Right ventricle myocardium inferior (tissue), 1 donor: ENCODE measurements at regions not wholly inside any gene's neighbourhood (a gene's known extent, or its start where the extent isn't known, plus 50 kb on each side); places are given as distances from the start of the nearest gene placed in this dataset.

ENCODE experiments used
- ATAC-seq: fragments of 200-7000 bp; cut with Tn5 transposase; one replicate; pipeline ENCODE4 v1.9.1; 2020; ENCODE audit warnings: mild to moderate bottlenecking, moderate library complexity
- DNase-seq: peaks from one replicate; pipeline ENCODE4 v3.0.0; 2021; ENCODE audit errors: missing footprints
- intact Hi-C: fragments of 100-400 bp; cut with DNase I; formaldehyde crosslinking; loops from one replicate; pipeline ENCODE4 v1.11.0; 2022
- donor health status: DM: no; HTN: yes; CAD: no; lungs with severe emphysema.

GRCh38 chr14:53605562-53605961 lies 351.1 kb downstream of the BMP4 start:
- DNase-seq (no peak), ATAC-seq (no peak)
- intact Hi-C loops = no loop called here

DNA sequence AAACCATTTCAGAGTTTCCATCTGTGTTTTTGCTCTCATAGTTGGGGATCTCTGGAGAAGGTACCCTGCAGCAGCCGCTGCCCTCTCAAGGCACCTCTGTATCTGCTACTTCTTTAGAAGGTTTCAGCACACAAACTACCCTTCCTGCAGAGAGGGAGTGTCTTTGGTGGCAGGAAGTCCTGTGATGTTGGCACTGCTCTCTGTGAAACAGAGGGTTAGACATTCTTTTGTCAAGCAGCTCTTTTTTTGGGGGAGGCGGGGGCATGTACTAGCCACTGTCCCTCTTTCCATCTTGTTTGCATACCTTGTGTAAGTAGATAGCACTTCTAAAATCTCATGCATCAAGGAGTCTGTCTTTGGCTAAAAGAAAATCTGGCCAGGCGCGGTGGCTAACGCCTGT lies 352.6 kb downstream of the BMP4 start:
- ATAC-seq (no peak), DNase-seq (no peak)
- intact Hi-C loops = no loop called here

DNA sequence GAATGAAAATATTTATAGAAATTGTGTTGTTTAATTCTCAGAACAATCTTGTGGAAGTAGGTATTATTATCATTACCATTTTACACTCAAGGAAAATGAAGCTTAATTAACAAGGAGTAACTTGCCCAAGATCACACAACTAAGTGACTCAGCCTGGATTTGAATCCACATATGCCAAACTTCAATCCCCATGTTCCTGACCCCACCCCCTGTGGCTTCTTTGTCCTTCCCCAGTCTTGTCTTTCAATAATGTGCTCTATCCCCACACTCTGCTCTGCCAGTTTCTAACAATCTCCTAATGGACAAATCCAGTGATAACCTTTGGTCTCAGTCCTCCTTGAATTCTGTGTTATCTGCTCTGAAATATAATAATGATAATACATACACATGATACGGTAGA lies 355.2 kb downstream of the BMP4 start:
- ATAC-seq (no peak), DNase-seq (no peak)
- intact Hi-C loops = no loop called here

DNA sequence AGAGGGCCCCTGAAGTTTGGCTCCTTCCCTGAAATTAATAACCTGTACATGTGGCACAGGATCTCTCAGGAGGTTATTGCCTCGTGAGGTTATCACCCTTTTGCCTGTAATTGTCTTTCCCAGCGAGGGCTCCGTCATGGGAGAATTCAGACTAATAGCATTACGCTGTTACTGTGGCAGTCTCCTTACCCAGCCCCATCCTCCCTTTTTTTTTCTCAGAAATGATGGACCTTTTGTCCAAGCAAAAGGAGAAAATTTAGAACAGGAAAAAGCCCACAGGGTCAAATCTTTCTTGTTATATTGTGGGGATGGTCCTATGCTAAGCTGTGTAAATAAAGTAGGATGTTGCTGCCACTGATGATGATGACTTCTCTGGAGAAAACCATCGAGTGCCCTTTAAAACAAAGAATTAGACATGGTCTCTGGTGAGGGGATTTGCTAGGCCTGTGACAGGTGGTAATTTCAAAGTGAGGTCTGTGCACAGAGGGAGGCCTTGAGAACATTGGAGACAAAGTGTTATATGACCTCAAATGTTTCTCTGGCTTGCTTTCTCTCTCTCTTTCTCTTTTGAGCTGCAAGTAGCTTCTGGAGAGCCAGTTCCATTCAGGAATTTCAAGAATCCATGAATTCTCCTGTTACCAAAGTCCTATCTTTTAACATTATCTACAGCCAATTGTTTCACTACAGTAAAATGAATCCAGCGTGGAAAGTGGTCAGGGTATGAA lies 357.2 kb downstream of the BMP4 start:
- intact Hi-C loops = no loop called here
- DNase-seq (no peak), ATAC-seq (no peak)

DNA sequence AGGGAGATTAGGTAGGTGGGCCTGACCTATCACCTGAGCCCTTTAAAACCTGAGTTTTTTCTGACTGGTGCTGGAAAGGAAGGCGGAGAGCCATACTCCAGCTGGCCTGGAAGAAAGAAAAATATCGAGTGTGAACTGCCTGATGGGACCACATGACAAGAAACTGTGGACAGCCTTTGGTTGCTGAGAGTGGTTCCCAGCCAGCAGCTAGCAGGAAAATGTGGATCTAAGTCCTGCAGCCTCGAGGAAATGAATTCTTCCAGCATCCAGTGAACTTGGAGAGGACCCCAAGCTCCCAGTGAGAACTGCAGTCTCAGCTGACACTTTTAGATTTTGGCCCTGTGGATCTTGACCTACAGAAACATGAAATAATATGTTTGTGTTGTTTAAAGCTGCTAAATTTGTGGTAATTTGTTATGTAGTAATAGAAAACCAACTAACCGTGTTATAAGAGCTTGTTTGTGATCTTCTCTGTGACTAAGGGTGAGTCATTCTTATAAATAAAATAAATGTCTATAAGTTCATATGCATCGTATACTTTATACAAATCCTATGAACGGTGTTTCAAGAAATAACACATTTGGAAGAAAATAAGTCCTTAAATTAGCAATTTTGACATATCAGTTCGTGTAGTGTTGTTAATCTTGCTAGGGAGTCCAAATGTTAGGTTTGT lies 359.6 kb downstream of the BMP4 start:
- intact Hi-C loops = no loop called here
- no peak for ATAC-seq
- DNase-seq = no peak

DNA sequence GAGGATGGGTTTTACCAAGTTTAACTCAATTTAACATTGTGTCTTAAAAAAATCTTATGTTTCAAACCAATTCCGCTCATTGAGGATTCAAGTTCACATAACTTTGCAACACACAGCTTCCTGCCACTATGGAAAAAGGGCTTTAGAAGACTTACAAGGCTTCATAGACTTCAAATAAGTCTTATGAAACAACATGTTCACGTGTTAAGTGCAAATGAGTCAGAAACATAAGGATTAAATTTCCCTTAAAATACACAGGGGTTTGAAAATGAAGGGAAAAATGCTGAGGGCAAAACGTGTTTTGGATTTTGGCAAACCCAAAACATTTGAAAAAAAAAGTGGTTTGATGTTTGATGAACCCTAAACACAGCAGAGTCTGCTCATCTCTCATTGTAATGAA lies 364.8 kb downstream of the BMP4 start:
- DNase-seq (no peak), ATAC-seq (no peak)
- intact Hi-C loops = no loop called here

- ATAC-seq (no peak), DNase-seq (no peak)
- intact Hi-C loops = no loop called here
These were observed 375.1 kb downstream of the BMP4 start for GRCh38 chr14:53581504-53581903.

DNA sequence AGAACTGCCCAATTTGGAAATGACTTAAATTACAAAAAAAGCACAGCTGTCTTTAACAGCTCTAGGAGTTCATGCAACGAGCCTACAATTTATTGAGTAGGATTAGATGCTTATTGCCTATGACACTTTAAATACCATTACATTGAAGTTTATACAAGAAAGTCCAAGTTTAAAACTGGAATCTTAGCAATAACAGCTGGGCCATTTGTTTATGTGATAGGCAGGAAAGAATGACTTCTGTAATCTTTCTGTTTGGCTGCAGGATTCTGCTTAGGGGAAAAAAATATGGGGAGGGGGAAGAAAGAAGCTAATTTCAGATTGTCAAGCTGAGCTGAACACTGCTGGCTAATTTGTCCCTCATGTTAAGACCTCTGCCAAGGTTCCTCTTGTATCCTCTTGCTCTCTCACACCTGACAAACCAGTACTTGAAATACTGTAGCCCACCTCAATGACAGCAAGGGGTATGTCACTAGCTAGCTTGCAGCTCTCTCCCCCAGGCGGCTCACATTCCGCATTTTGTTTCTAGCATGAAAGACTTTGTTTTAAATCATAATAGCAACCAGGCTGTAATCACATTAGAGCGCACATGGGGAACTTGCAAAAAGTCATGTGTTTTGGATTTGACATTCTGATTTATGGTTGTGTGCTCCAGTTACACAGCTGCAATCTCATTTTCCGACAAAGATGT lies 384.8 kb downstream of the BMP4 start:
- no peak for DNase-seq
- intact Hi-C loops = no loop called here
- no peak for ATAC-seq

DNA sequence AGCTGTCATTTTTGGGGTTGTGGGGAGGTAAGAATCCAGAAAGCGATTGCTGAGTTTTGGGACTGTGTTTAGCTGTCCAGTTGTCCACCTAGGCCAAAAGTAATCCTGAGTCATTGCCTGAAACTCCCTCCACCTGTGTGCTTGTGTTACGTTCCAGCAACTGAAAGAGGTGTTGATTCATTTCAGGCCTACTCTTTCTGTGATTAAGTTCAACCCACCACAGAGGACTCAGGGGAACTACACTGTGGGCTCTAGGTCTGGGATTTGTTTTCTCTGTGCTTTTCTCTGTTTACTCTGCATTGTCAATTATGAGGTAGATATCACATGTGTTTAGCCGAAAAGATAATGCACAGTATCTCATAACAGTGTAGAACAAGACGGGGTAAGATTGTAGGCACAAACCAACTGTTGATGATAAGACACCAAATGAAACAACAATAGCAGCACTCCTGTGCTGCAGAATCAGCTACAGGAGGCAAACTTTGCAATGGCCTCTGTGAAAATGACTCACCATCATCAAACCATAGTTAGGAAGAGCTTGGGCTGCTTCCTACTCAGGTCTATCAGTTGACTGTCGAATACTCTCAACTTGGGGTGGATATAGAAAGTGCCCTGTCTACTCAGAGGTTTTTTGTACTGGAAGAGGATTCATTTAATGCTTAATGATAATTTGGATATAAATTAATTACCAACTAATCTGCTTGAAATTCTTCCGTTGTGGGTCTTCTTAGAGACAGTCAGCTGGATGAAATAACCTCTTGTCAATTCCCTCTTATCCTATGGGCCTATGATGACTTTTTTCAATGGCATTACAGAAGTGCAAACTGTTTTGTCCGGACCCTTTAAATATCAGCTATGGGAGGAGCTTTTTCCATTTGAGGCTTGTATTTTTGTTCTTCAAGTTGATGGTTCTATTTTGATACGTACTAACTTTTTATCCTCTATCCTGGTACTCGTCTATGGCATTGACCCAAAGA lies 385.9 kb downstream of the BMP4 start:
- intact Hi-C loops = no loop called here
- DNase-seq (no peak), ATAC-seq (no peak)

GRCh38 chr14:53569446-53569845 lies 387.2 kb downstream of the BMP4 start:
- no peak for ATAC-seq
- DNase-seq = no peak
- intact Hi-C loops = no loop called here

DNA sequence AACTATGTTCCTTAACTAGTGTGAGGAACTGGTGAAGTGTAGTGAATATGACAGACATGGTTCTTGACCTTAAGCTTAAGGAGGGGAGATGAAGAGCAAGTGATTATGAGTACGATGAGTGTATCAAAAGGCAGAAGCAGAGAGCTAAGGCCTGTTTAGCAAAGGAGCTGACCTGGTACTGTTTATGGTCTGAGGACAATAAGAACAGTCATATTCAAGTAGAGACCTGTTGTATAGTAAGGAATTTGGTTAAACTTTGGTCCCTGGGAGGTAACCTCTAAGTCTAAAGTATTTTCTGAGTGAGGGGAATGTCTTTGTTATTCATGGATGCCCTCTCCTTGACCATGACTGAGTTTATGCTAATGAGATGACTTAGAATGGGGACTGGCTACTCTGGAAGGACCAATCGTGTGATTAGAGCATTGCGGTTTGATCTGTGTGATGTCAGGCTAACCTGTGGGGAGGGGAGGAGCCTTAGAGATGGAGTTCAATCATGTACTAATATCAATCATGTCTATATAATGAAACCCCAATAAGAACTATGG lies 389.3 kb downstream of the BMP4 start:
- no peak for DNase-seq
- intact Hi-C loops = no loop called here
- ATAC-seq = no peak

GRCh38 chr14:53564870-53565269 lies 391.8 kb downstream of the BMP4 start:
- intact Hi-C loops = no loop called here
- ATAC-seq (no peak), DNase-seq (no peak)

DNA sequence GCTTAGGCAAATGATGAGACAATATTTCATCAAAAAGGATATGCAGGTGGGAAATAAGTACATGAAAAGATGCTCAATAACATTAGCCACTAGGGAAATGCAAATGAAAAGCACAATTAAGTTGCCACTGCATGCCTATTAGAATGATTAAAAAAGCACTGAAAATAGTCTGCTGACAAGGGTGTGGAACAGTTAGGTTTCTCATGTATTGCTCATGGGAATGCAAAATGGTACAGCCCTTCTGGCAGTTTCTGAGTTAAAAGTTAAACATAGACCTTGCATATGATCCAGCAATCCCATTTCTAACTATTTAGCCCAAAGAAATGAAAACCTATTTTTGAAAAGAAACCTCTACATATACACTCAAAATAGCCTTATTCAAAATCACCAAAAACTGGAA lies 393.0 kb downstream of the BMP4 start:
- intact Hi-C loops = no loop called here
- ATAC-seq (no peak), DNase-seq (no peak)

GRCh38 chr14:53553221-53553620 lies 400.1 kb upstream of the DDHD1 start:
- DNase-seq (no peak), ATAC-seq (no peak)
- intact Hi-C loops = no loop called here

- intact Hi-C loops = no loop called here
- DNase-seq = no peak
- no peak for ATAC-seq
These were observed 398.7 kb upstream of the DDHD1 start for GRCh38 chr14:53551862-53552261.

DNA sequence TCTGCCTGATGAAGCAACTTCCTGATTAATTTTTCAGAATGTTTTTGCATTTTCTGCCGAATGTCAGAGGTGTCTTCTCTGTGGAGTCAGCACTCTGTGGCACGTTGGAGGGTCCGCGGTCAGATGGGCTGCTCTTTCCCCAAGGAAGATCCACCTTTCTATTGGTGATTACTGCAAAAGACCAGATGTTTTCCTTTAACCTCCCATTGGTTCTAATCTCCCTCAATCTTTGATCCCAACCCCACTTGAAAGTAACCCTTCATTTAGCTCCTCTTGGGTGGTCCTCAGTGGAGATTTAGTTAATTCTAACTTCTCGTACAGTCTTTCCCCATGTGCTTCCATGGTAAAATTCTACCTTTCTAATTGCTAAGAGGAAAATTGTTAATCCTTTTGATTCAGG lies 397.7 kb upstream of the DDHD1 start:
- intact Hi-C loops = no loop called here
- no peak for DNase-seq
- no peak for ATAC-seq

GRCh38 chr14:53549956-53550355 lies 396.8 kb upstream of the DDHD1 start:
- intact Hi-C loops = no loop called here
- DNase-seq (no peak), ATAC-seq (no peak)

- intact Hi-C loops = no loop called here
These were observed 394.5 kb upstream of the DDHD1 start for GRCh38 chr14:53547593-53547992.

GRCh38 chr14:53545217-53545616 lies 392.1 kb upstream of the DDHD1 start:
- no peak for ATAC-seq
- intact Hi-C loops = no loop called here
- no peak for DNase-seq

More at GRCh38 chr14:53547593-53547992, 394.5 kb upstream of the DDHD1 start:
- no peak for DNase-seq
- no peak for ATAC-seq
